OCI-LY3 (cell line): ENCODE measurements at regions not wholly inside any gene's neighbourhood (a gene's known extent, or its start where the extent isn't known, plus 50 kb on each side); places are given as distances from the start of the nearest gene placed in this dataset.

Experiments used
- H2AFZ ChIP-seq: fragments of 200-600, 300-600 bp; shearing (Covaris generic); 2 replicates; pipeline ENCODE4 v1.6.0; 2014; ENCODE audit warnings: antibody characterized with exemption, low read depth, low read length
- H3K27ac ChIP-seq: fragments of 200-600, 300-600 bp; sonication (generic); 2 replicates; pipeline ENCODE4 v1.5.1; 2014; ENCODE audit warnings: mild to moderate bottlenecking, low read length, moderate library complexity, mixed read lengths
- H3K27me3 ChIP-seq: fragments of 200-600, 300-600 bp; sonication (generic); 2 replicates; pipeline ENCODE4 v1.6.1; 2014; ENCODE audit warnings: low read depth, low read length, mixed read lengths
- H3K36me3 ChIP-seq: fragments of 200-600, 300-600 bp; sonication (generic); replicated peaks from 2 replicates; pipeline ENCODE3; 2014; ENCODE audit warnings: low read depth, low read length, mixed read lengths
- H3K4me1 ChIP-seq: fragments of 300-600, 200-600 bp; sonication (generic); 2 replicates; pipeline ENCODE4 v1.6.1; 2014; ENCODE audit warnings: low read length, mixed read lengths
- H3K4me2 ChIP-seq: fragments of 200-600, 300-600 bp; sonication (generic); 2 replicates; pipeline ENCODE4 v1.6.1; 2014; ENCODE audit warnings: low read length, mixed read lengths
- H3K4me3 ChIP-seq: fragments of 300-600, 200-600 bp; sonication (generic); 2 replicates; pipeline ENCODE4 v1.5.1; 2014; ENCODE audit warnings: antibody characterized with exemption, mild to moderate bottlenecking, low read length, moderate library complexity
- H3K79me2 ChIP-seq: fragments of 300-600, 200-600 bp; shearing (Covaris generic); 2 replicates; pipeline ENCODE4 v1.6.1; 2014; ENCODE audit warnings: mild to moderate bottlenecking, low read length, mixed read lengths
- H3K9ac ChIP-seq: fragments of 300-600, 200-600 bp; shearing (Covaris generic); 2 replicates; pipeline ENCODE4 v1.6.0; 2014; ENCODE audit warnings: mild to moderate bottlenecking, low read length, moderate library complexity
- H3K9me3 ChIP-seq: fragments of 200-600, 300-600 bp; shearing (Covaris generic); 2 replicates; pipeline ENCODE4 v1.6.1; 2014; ENCODE audit warnings: low read length, mixed read lengths; ENCODE audit not compliant: insufficient read depth
- H4K20me1 ChIP-seq: fragments of 200-600, 300-600 bp; sonication (generic); 2 replicates; pipeline ENCODE4 v1.6.1; 2016; ENCODE audit warnings: low read length, mixed read lengths; ENCODE audit not compliant: insufficient read depth
- CTCF ChIP-seq: fragments of 200-600, 300-600 bp; sonication (generic); IDR thresholded peaks from 2 replicates; pipeline ENCODE4 v1.5.1; 2014; ENCODE audit warnings: antibody characterized with exemption, low read length, low read depth
- EZH2phosphoT487 ChIP-seq: fragments of 200-600 bp; shearing (Covaris generic); IDR thresholded peaks from 2 replicates; pipeline ENCODE4 v1.6.1; 2018; ENCODE audit warnings: antibody characterized with exemption, mixed run types, low read depth

- H3K79me2 ChIP-seq, result no peaks in the 10 kb centered on the region
- no peaks in the 10 kb centered on the region for H3K9me3 ChIP-seq
- TF ChIP-seq EZH2phosphoT487, result no peak
- no peak for TF ChIP-seq CTCF
- no peak overlapping the region for H3K4me2 ChIP-seq
- H3K4me3 ChIP-seq, result no peak overlapping the region
- no peak overlapping the region for H3K27ac ChIP-seq
- no peak overlapping the region for H2AFZ ChIP-seq
- H3K36me3 ChIP-seq, result peaks cover under 1% of the 10 kb centered on the region
- no peak overlapping the region for H3K9ac ChIP-seq
- no peaks in the 10 kb centered on the region for H3K27me3 ChIP-seq
- H3K4me1 ChIP-seq, result peaks cover 92% of the 10 kb centered on the region
- no peaks in the 10 kb centered on the region for H4K20me1 ChIP-seq
Observed at GRCh38 chr2:8412586-8412985, 269.3 kb upstream of the ID2 start.

- Histone ChIP-seq H3K9me3 (no peaks in the 10 kb centered on the region), H3K4me3 (no peak overlapping the region), H2AFZ (0 out of 2 replicates have a peak overlapping the region, but pooled peaks have one; percentile 0), H3K9ac (peak overlapping the region; percentile 3; the same call in 1 of the 2 replicates), H3K4me1 (peaks cover 84% of the 10 kb centered on the region), H3K27ac (no peak overlapping the region), H3K36me3 (no peaks in the 10 kb centered on the region), H4K20me1 (no peaks in the 10 kb centered on the region), H3K79me2 (no peaks in the 10 kb centered on the region), H3K4me2 (peak overlapping the region; percentile 17), H3K27me3 (no peaks in the 10 kb centered on the region)
- TF ChIP-seq CTCF (no peak), EZH2phosphoT487 (no peak)
Observed at GRCh38 chr2:8413589-8414135, 268.2 kb upstream of the ID2 start.

- no peak for TF ChIP-seq CTCF
- no peak for TF ChIP-seq EZH2phosphoT487
- Histone ChIP-seq H3K4me1 (peaks cover 70% of the 10 kb centered on the region), H3K79me2 (no peaks in the 10 kb centered on the region), H3K27ac (no peak overlapping the region), H2AFZ (no peak overlapping the region), H3K36me3 (no peaks in the 10 kb centered on the region), H3K9me3 (no peaks in the 10 kb centered on the region), H4K20me1 (no peaks in the 10 kb centered on the region), H3K9ac (no peak overlapping the region), H3K4me2 (no peak overlapping the region), H3K4me3 (no peak overlapping the region), H3K27me3 (no peaks in the 10 kb centered on the region)
Observed at GRCh38 chr2:8414946-8415879, 266.6 kb upstream of the ID2 start.

- Histone ChIP-seq H3K9ac (no peak overlapping the region), H3K9me3 (no peaks in the 10 kb centered on the region), H3K79me2 (no peaks in the 10 kb centered on the region), H3K27me3 (no peaks in the 10 kb centered on the region), H3K4me3 (no peak overlapping the region), H2AFZ (no peak overlapping the region), H4K20me1 (no peaks in the 10 kb centered on the region), H3K36me3 (no peaks in the 10 kb centered on the region), H3K4me2 (no peak overlapping the region), H3K4me1 (peaks cover 69% of the 10 kb centered on the region), H3K27ac (no peak overlapping the region)
- no peak for TF ChIP-seq EZH2phosphoT487
- no peak for TF ChIP-seq CTCF
Observed at GRCh38 chr2:8416001-8416571, 265.8 kb upstream of the ID2 start.
